Liver (tissue), 8 donors: ENCODE measurements at regions not wholly inside any gene's neighbourhood (a gene's known extent, or its start where the extent isn't known, plus 50 kb on each side); places are given as distances from the start of the nearest gene placed in this dataset.

Source experiments
- DNase-seq: peaks from one replicate; pipeline ENCODE4 v3.0.0-alpha.2; 2017; ENCODE audit warnings: low spot score
- H3K27ac ChIP-seq, 2 donors: one replicate each; pipeline ENCODE4 v1.7.0; 2013; ENCODE audit warnings: inconsistent platforms in 2 of 2, low read length in 2 of 2, control low read depth in 1 of 2, low read depth in 1 of 2, mild to moderate bottlenecking in 1 of 2
- H3K27me3 ChIP-seq, 4 donors: one replicate each; pipeline versions ENCODE4 v1.6.1 to v1.7.0; 2013; ENCODE audit warnings: low read length in 3 of 4, inconsistent platforms in 1 of 4, mild to moderate bottlenecking in 1 of 4, moderate library complexity in 1 of 4; ENCODE audit not compliant: control insufficient read depth in 4 of 4, insufficient read depth in 4 of 4
- H3K36me3 ChIP-seq, 4 donors: one replicate each; pipeline versions ENCODE4 v1.6.1 to v1.7.0; 2013; ENCODE audit warnings: low read length in 3 of 4, mild to moderate bottlenecking in 3 of 4, low read depth in 1 of 4, moderate library complexity in 1 of 4; ENCODE audit not compliant: control insufficient read depth in 4 of 4, insufficient read depth in 3 of 4
- H3K4me1 ChIP-seq, 4 donors: one replicate each; pipeline versions ENCODE4 v1.6.1 to v1.7.0; 2013; ENCODE audit warnings: low read length in 3 of 4, mild to moderate bottlenecking in 3 of 4, moderate library complexity in 1 of 4; ENCODE audit not compliant: control insufficient read depth in 4 of 4, insufficient read depth in 4 of 4
- H3K4me3 ChIP-seq, 3 donors: one replicate each; pipeline versions ENCODE4 v1.6.1 to v1.7.0; 2013; ENCODE audit warnings: low read length in 3 of 3, control low read depth in 1 of 3, low read depth in 1 of 3, mild to moderate bottlenecking in 1 of 3
- H3K9ac ChIP-seq, 2 donors: one replicate each; pipeline ENCODE4 v1.7.0; 2013; ENCODE audit warnings: low read length in 2 of 2, mild to moderate bottlenecking in 2 of 2, moderate library complexity in 2 of 2, control low read depth in 1 of 2, low read depth in 1 of 2
- H3K9me3 ChIP-seq, 4 donors: one replicate each; pipeline versions ENCODE4 v1.6.1 to v1.7.0; 2013; ENCODE audit warnings: low read length in 3 of 4; ENCODE audit not compliant: control insufficient read depth in 4 of 4
- EGR1 ChIP-seq, 2 donors: IDR thresholded peaks; 2 replicates each; pipeline ENCODE4 v1.6.1; 2016 to 2018; ENCODE audit warnings: antibody characterized with exemption in 2 of 2, low read depth in 2 of 2
- FOXA1 ChIP-seq: IDR thresholded peaks from 2 replicates; pipeline ENCODE4 v1.6.1; 2016; ENCODE audit warnings: antibody characterized with exemption
- FOXA2 ChIP-seq: IDR thresholded peaks from 2 replicates; pipeline ENCODE4 v1.6.1; 2016; ENCODE audit warnings: antibody characterized with exemption
- GABPA ChIP-seq, 2 donors: IDR thresholded peaks in 1 of 2; conservative IDR thresholded peaks in 1 of 2; 2 replicates each; pipeline ENCODE4 v1.6.1; 2016; ENCODE audit warnings: antibody characterized with exemption in 2 of 2, mild to moderate bottlenecking in 1 of 2, moderate library complexity in 1 of 2
- HNF4A ChIP-seq, 2 donors: conservative IDR thresholded peaks; 2 replicates each; pipeline ENCODE4 v1.6.1; 2016; ENCODE audit warnings: antibody characterized with exemption in 2 of 2, mild to moderate bottlenecking in 2 of 2
- HNF4G ChIP-seq: IDR thresholded peaks from 2 replicates; pipeline ENCODE4 v1.6.1; 2016; ENCODE audit warnings: antibody characterized with exemption
- JUND ChIP-seq, 2 donors: IDR thresholded peaks; 2 replicates each; pipeline ENCODE4 v1.6.1; 2016; ENCODE audit warnings: antibody characterized with exemption in 2 of 2
- NR2F2 ChIP-seq: IDR thresholded peaks from 2 replicates; pipeline ENCODE4 v1.6.1; 2016; ENCODE audit warnings: antibody characterized with exemption
- RAD21 ChIP-seq, 2 donors: IDR thresholded peaks; 2 replicates each; pipeline ENCODE4 v1.6.1; 2016; ENCODE audit warnings: antibody characterized with exemption in 2 of 2, mild to moderate bottlenecking in 2 of 2
- RXRA ChIP-seq, 2 donors: IDR thresholded peaks; 2 replicates each; pipeline ENCODE4 v1.6.1; 2017 to 2018; ENCODE audit warnings: antibody characterized with exemption in 2 of 2, mild to moderate bottlenecking in 1 of 2
- SP1 ChIP-seq: IDR thresholded peaks from 2 replicates; pipeline ENCODE4 v1.6.1; 2018; ENCODE audit warnings: antibody characterized with exemption, mild to moderate bottlenecking
- TAF1 ChIP-seq: conservative IDR thresholded peaks from 2 replicates; pipeline ENCODE4 v1.6.1; 2016; ENCODE audit warnings: antibody characterized with exemption, mild to moderate bottlenecking
- YY1 ChIP-seq: IDR thresholded peaks from 2 replicates; pipeline ENCODE4 v1.6.1; 2016; ENCODE audit warnings: antibody characterized with exemption, mild to moderate bottlenecking
- WGBS: extraction: QIAGEN DNeasy Blood & Tissue Kit; methylation state at CpG from one replicate; pipeline ENCODE4 v1.1.7; 2013; 5-methylcytosine and 5-hydroxymethylcytosine counted together
- TF ChIP-seq, protein P1 (sequence below): IDR thresholded peaks from 2 replicates; pipeline ENCODE4 v1.6.1; 2016; ENCODE audit warnings: antibody characterized with exemption
- TF ChIP-seq, protein P2 (sequence below): IDR thresholded peaks from 2 replicates; pipeline ENCODE4 v1.6.1; 2016; ENCODE audit warnings: antibody characterized with exemption, mild to moderate bottlenecking
- TF ChIP-seq, protein P3 (sequence below): IDR thresholded peaks from 2 replicates; pipeline ENCODE4 v1.6.1; 2016; ENCODE audit warnings: antibody characterized with exemption
- TF ChIP-seq, protein P4 (sequence below): IDR thresholded peaks from 2 replicates; pipeline ENCODE4 v1.6.1; 2016; ENCODE audit warnings: antibody characterized with exemption
- TF ChIP-seq, protein P5 (sequence below): fragments of 150-350 bp; IDR thresholded peaks from 2 replicates; pipeline ENCODE4 v1.5.1; 2017; ENCODE audit warnings: improper control_type of control experiment, low read depth, low read length; ENCODE audit not compliant: missing input control
- donor health status: healthy.
- donor health status: healthy.
- donor health status: healthy.
- donor health status: healthy.
- donor health status: healthy.

DNA sequence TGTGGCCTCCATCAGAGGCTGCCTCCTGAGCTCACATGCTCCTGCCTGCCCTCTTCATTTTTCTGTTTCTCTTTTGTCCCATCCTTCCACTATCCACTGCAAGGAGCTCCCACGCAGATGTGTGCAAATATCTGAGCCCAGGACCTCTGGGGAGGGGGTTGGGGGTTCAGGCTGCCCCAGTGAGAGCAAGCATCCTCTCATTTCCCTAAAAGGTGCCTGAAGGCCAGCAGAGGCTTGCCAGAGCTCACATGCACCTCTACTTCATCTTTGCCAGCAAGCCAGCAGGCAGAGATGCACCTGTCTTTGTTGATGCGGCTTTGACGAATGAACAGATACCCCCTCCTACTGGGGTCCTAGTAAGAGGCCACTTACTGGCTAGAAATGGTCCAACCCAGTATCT is 128.8 kb downstream of the FGF9 start:
- no peak overlapping the region for H3K4me3 ChIP-seq
- no peaks in the 10 kb centered on the region for H3K9me3 ChIP-seq
- no peak for DNase-seq
- H3K27ac ChIP-seq = no peak overlapping the region
- H3K4me1 ChIP-seq = no peaks in the 10 kb centered on the region
- 92% methylated on average over 3 of the region's 3 CpGs for WGBS
- peaks cover 0 to 3% (median 0%) of the 10 kb centered on the region in 4 donors for H3K27me3 ChIP-seq
- no peaks in the 10 kb centered on the region for H3K36me3 ChIP-seq
- TF ChIP-seq, protein P1, sequence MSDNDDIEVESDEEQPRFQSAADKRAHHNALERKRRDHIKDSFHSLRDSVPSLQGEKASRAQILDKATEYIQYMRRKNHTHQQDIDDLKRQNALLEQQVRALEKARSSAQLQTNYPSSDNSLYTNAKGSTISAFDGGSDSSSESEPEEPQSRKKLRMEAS = no peak
- TF ChIP-seq EGR1 (IDR thresholded peaks at IDR 0.05; ENCODE audit: low read depth in 2 of 2) = no peak
- no peak for TF ChIP-seq FOXA1
- TF ChIP-seq, protein P2, sequence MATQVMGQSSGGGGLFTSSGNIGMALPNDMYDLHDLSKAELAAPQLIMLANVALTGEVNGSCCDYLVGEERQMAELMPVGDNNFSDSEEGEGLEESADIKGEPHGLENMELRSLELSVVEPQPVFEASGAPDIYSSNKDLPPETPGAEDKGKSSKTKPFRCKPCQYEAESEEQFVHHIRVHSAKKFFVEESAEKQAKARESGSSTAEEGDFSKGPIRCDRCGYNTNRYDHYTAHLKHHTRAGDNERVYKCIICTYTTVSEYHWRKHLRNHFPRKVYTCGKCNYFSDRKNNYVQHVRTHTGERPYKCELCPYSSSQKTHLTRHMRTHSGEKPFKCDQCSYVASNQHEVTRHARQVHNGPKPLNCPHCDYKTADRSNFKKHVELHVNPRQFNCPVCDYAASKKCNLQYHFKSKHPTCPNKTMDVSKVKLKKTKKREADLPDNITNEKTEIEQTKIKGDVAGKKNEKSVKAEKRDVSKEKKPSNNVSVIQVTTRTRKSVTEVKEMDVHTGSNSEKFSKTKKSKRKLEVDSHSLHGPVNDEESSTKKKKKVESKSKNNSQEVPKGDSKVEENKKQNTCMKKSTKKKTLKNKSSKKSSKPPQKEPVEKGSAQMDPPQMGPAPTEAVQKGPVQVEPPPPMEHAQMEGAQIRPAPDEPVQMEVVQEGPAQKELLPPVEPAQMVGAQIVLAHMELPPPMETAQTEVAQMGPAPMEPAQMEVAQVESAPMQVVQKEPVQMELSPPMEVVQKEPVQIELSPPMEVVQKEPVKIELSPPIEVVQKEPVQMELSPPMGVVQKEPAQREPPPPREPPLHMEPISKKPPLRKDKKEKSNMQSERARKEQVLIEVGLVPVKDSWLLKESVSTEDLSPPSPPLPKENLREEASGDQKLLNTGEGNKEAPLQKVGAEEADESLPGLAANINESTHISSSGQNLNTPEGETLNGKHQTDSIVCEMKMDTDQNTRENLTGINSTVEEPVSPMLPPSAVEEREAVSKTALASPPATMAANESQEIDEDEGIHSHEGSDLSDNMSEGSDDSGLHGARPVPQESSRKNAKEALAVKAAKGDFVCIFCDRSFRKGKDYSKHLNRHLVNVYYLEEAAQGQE = no peak
- TF ChIP-seq RXRA (IDR thresholded peaks at IDR 0.05) = no peak
- TF ChIP-seq GABPA (IDR thresholded peaks at IDR 0.05 in 1 of 2, conservative IDR thresholded peaks at IDR 0.05 in 1 of 2) = no peak
- TF ChIP-seq, protein P3, sequence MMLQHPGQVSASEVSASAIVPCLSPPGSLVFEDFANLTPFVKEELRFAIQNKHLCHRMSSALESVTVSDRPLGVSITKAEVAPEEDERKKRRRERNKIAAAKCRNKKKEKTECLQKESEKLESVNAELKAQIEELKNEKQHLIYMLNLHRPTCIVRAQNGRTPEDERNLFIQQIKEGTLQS = no peak
- TF ChIP-seq YY1 = no peak
- no peak for TF ChIP-seq NR2F2
- no peak for TF ChIP-seq HNF4A (conservative IDR thresholded peaks at IDR 0.05)
- TF ChIP-seq RAD21 (IDR thresholded peaks at IDR 0.05) = no peak
- no peak for TF ChIP-seq SP1
- TF ChIP-seq, protein P4, sequence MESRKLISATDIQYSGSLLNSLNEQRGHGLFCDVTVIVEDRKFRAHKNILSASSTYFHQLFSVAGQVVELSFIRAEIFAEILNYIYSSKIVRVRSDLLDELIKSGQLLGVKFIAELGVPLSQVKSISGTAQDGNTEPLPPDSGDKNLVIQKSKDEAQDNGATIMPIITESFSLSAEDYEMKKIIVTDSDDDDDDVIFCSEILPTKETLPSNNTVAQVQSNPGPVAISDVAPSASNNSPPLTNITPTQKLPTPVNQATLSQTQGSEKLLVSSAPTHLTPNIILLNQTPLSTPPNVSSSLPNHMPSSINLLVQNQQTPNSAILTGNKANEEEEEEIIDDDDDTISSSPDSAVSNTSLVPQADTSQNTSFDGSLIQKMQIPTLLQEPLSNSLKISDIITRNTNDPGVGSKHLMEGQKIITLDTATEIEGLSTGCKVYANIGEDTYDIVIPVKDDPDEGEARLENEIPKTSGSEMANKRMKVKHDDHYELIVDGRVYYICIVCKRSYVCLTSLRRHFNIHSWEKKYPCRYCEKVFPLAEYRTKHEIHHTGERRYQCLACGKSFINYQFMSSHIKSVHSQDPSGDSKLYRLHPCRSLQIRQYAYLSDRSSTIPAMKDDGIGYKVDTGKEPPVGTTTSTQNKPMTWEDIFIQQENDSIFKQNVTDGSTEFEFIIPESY = no peak
- TF ChIP-seq TAF1 = no peak
- no peak for TF ChIP-seq JUND (IDR thresholded peaks at IDR 0.05)
- TF ChIP-seq, protein P5, sequence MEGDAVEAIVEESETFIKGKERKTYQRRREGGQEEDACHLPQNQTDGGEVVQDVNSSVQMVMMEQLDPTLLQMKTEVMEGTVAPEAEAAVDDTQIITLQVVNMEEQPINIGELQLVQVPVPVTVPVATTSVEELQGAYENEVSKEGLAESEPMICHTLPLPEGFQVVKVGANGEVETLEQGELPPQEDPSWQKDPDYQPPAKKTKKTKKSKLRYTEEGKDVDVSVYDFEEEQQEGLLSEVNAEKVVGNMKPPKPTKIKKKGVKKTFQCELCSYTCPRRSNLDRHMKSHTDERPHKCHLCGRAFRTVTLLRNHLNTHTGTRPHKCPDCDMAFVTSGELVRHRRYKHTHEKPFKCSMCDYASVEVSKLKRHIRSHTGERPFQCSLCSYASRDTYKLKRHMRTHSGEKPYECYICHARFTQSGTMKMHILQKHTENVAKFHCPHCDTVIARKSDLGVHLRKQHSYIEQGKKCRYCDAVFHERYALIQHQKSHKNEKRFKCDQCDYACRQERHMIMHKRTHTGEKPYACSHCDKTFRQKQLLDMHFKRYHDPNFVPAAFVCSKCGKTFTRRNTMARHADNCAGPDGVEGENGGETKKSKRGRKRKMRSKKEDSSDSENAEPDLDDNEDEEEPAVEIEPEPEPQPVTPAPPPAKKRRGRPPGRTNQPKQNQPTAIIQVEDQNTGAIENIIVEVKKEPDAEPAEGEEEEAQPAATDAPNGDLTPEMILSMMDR = no peak
- TF ChIP-seq FOXA2 = no peak
- TF ChIP-seq HNF4G = no peak
- no peak overlapping the region for H3K9ac ChIP-seq
